Bronchial epithelial cell (primary cell): ENCODE measurements at regions not wholly inside any gene's neighbourhood (a gene's known extent, or its start where the extent isn't known, plus 50 kb on each side); places are given as distances from the start of the nearest gene placed in this dataset.

ENCODE experiments used
- DNase-seq: peaks from one replicate; pipeline ENCODE4 v3.0.0-alpha.2; 2010; ENCODE audit warnings: low read depth
- FAIRE-seq: peaks from 2 replicates; lab custom pipeline; 2011; peaks lifted over from hg19 to GRCh38; lab: Jason Lieb, UNC
- H3K27me3 ChIP-seq: 2 replicates; pipeline ENCODE4 v1.5.1; 2011; ENCODE audit warnings: low read length; ENCODE audit not compliant: control insufficient read depth, insufficient read depth
- H3K36me3 ChIP-seq: 2 replicates; pipeline ENCODE4 v1.5.1; 2011; ENCODE audit warnings: low read length; ENCODE audit not compliant: control insufficient read depth, insufficient read depth
- H3K4me3 ChIP-seq: 2 replicates; pipeline ENCODE4 v1.5.1; 2011; ENCODE audit warnings: mild to moderate bottlenecking, low read depth, low read length, control low read depth
- TF ChIP-seq, protein P1 (sequence below): IDR thresholded peaks from 2 replicates; pipeline ENCODE4 v1.5.1; 2011; ENCODE audit warnings: mild to moderate bottlenecking, moderate library complexity, low read length, control low read depth, inconsistent platforms; ENCODE audit not compliant: insufficient read depth, severe bottlenecking

DNA sequence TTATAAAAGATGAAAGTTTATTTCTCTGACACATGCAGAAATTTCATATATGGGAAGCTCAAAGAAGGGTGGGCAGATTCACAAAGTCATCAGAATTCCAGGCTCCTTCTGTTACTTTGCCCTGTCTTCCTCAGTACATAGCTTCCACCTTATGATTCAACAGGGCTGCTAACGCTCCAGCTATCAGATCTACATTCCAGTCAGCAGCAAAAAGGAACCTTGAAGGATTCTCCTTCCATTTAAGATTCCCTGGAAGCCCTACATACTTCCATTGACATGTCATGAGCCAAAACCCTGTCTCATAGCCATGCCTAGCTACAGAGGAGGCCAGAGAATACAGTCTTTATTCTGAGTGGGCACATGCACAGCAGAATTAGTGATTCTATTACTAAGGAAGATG is 103.3 kb downstream of the NCR2 start:
- no peak for FAIRE-seq
- DNase-seq = no peak
- Histone ChIP-seq H3K36me3 (no peaks in the 10 kb centered on the region), H3K27me3 (peaks cover 22% of the 10 kb centered on the region), H3K4me3 (no peak overlapping the region)
- TF ChIP-seq, protein P1, sequence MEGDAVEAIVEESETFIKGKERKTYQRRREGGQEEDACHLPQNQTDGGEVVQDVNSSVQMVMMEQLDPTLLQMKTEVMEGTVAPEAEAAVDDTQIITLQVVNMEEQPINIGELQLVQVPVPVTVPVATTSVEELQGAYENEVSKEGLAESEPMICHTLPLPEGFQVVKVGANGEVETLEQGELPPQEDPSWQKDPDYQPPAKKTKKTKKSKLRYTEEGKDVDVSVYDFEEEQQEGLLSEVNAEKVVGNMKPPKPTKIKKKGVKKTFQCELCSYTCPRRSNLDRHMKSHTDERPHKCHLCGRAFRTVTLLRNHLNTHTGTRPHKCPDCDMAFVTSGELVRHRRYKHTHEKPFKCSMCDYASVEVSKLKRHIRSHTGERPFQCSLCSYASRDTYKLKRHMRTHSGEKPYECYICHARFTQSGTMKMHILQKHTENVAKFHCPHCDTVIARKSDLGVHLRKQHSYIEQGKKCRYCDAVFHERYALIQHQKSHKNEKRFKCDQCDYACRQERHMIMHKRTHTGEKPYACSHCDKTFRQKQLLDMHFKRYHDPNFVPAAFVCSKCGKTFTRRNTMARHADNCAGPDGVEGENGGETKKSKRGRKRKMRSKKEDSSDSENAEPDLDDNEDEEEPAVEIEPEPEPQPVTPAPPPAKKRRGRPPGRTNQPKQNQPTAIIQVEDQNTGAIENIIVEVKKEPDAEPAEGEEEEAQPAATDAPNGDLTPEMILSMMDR = no peak

DNA sequence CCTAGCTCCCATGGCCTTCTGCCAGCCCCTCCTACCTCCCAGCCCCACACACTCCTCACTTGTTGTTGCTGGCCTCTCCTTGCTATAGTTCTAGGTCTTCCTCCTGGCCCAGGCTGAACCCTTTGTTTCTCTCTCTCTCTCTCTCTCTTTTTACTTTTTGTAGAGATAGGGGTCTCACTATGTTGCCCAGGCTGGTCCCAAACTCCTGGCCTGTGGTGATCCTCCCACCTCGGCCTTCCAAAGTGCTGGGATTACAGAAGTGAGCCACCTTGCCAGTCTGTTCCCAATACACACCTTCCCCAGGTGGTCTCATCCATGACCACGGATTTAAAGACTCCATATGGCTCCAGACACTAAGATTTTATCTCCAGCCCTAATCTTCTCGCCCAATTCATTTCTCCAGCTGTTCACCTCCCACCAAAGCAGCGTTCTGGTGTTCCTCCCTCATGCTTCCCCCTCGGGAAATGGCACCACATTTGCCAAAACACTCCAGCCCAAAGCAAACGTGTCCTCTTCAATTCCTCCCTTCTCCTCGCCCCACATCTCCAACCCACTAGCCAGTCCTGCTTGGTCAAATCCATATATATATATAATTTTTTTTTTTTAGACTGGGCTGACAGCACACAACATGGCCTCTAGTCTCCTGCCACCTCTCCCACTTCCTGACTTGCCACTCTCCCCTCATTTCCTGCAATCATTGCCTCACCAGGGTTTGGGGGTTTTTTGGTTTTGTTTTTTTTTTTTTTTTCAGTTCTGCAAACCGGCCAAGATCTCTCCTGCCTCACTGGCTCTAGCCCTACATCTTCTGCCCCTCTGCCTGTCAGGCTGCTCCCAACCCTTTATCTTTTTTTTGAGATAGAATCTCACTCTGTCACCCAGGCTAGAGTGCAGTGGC is 104.4 kb downstream of the NCR2 start:
- TF ChIP-seq, protein P1 = no peak
- Histone ChIP-seq H3K36me3 (no peaks in the 10 kb centered on the region), H3K4me3 (no peak overlapping the region), H3K27me3 (peaks cover 30% of the 10 kb centered on the region)
- DNase-seq = no peak
- no peak for FAIRE-seq

DNA sequence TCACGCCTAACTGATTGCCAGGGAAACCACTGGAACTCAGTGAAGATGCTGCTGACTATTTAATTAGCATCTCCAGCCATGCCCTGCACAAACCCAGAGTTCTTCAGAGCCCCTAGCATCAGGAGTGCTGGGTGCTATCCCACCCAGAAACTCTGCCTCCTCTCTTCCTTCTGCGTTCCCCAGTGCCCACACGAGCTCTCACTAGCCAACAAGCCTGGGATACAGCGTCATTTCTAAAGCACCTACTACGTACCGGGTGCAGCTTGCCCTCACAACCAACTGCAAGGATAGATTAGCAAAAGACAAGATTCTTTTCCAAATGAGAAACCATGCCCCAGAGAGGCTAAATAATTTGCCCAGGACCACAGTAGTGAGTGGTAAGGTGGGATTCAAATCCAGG is 105.2 kb upstream of the FOXP4 start:
- FAIRE-seq (peak; percentile 7), DNase-seq (no peak)
- no peak overlapping the region for H3K4me3 ChIP-seq
- no peaks in the 10 kb centered on the region for H3K36me3 ChIP-seq
- H3K27me3 ChIP-seq = peaks cover 34% of the 10 kb centered on the region
- TF ChIP-seq, protein P1 = no peak

DNA sequence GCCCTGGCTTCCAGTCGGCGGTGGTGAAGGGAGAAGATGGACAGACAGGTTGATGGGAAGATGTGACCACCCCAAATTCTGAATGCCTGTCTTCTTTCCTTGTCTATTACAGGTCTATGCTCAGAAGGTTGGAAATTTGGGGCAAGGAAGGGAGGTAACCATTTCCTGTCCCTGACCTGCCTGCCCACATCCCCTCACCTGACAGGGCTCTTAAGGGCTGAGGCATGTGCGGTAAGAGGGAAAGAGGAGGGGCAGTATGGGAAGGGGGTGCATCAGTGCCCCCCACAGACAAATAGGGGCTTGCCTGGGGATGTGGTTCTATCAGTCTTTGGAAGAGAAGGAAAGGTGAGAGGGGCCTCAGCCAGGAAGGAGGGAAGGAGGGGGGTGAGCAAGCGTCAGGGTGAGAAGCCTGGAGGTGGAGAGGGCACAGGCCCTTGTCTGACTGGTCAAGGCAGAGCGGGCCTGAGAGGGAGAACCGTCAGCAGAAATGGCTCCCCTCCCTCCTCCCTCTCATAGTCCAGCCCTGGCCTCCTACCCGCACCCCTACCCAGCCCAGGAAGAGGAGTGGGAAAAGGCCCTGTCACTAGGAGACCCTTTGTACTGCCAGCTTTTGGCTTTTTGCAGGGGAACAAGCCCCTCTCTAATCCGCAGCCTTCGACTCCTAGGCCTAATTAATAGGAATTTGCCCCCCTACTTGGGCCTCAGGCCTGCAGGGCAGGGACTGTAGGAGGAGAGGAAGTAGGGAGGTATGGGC is 104.4 kb upstream of the FOXP4 start:
- Histone ChIP-seq H3K4me3 (no peak overlapping the region), H3K27me3 (peaks cover 34% of the 10 kb centered on the region), H3K36me3 (no peaks in the 10 kb centered on the region)
- DNase-seq (no peak), FAIRE-seq (no peak)
- TF ChIP-seq, protein P1 = no peak

DNA sequence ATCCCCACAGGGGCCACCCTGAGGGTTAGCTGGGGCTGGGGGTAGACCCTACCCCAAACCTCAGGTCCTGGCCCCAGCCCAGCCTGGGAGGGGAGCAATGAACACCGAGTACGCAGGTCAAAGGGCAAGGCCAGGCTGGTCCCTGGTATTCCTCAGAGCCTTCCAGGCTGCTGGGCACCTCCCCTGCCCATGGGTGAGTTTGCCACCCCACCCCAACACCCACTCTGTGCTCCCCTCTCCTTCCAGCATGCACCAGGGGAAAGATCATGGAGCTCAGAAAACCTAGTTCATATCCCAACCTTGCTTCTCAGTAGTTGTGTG is 103.9 kb upstream of the FOXP4 start:
- Histone ChIP-seq H3K36me3 (no peaks in the 10 kb centered on the region), H3K27me3 (peaks cover 34% of the 10 kb centered on the region), H3K4me3 (no peak overlapping the region)
- TF ChIP-seq, protein P1 = no peak
- DNase-seq (no peak), FAIRE-seq (no peak)
